MM.1S (cell line): ENCODE measurements at regions not wholly inside any gene's neighbourhood (a gene's known extent, or its start where the extent isn't known, plus 50 kb on each side); places are given as distances from the start of the nearest gene placed in this dataset.

Experiments used
- DNase-seq: peaks from one replicate; pipeline ENCODE4 v3.0.0-alpha.2; 2015
- H2AFZ ChIP-seq: fragments of 300-600 bp; sonication (generic); 2 replicates; pipeline ENCODE4 v1.6.0; 2016; ENCODE audit warnings: antibody characterized with exemption, low read length
- H3F3A ChIP-seq: fragments of 300-600 bp; sonication (generic); 2 replicates; pipeline ENCODE4 v1.6.1; 2016; ENCODE audit warnings: mild to moderate bottlenecking, antibody characterized with exemption, low read length, moderate library complexity, mixed read lengths; ENCODE audit not compliant: insufficient read depth
- H3K27ac ChIP-seq: fragments of 300-600 bp; sonication (generic); 2 replicates; pipeline ENCODE4 v1.5.1; 2016; ENCODE audit warnings: mild to moderate bottlenecking, low read length
- H3K27me3 ChIP-seq: fragments of 300-600 bp; sonication (generic); replicated peaks from 2 replicates; pipeline ENCODE4 v1.6.0; 2016; ENCODE audit warnings: low read length; ENCODE audit not compliant: insufficient read depth
- H3K36me3 ChIP-seq: fragments of 300-600 bp; sonication (generic); replicated peaks from 2 replicates; pipeline ENCODE4 v1.6.1; 2016; ENCODE audit warnings: mild to moderate bottlenecking, low read length, mixed read lengths; ENCODE audit not compliant: insufficient read depth
- H3K4me1 ChIP-seq: fragments of 300-600 bp; sonication (generic); 2 replicates; pipeline ENCODE4 v1.6.1; 2016; ENCODE audit warnings: low read length, mixed read lengths
- H3K4me2 ChIP-seq: fragments of 300-600 bp; sonication (generic); 2 replicates; pipeline ENCODE4 v1.6.0; 2016; ENCODE audit warnings: low read depth, low read length
- H3K4me3 ChIP-seq: fragments of 300-600 bp; sonication (generic); 2 replicates; pipeline ENCODE4 v1.5.1; 2016; ENCODE audit warnings: low read length, mixed read lengths
- H3K79me2 ChIP-seq: fragments of 300-600 bp; sonication (generic); 2 replicates; pipeline ENCODE4 v1.6.1; 2016; ENCODE audit warnings: mixed run types, low read length, mixed read lengths
- H3K9ac ChIP-seq: fragments of 300-600 bp; sonication (generic); 2 replicates; pipeline ENCODE4 v1.6.1; 2016; ENCODE audit warnings: low read length, mixed read lengths
- H3K9me2 ChIP-seq: fragments of 300-600 bp; sonication (generic); replicated peaks from 2 replicates; pipeline ENCODE4 v1.6.1; 2016; ENCODE audit warnings: mild to moderate bottlenecking, low read length, mixed read lengths; ENCODE audit not compliant: insufficient read depth
- H3K9me3 ChIP-seq: fragments of 300-600 bp; sonication (generic); replicated peaks from 2 replicates; pipeline ENCODE4 v1.6.1; 2016; ENCODE audit warnings: mild to moderate bottlenecking, low read length, mixed read lengths; ENCODE audit not compliant: insufficient read depth
- H4K20me1 ChIP-seq: fragments of 300-600 bp; sonication (generic); 2 replicates; pipeline ENCODE4 v1.6.1; 2016; ENCODE audit warnings: mild to moderate bottlenecking, low read length, moderate library complexity, mixed read lengths; ENCODE audit not compliant: insufficient read depth
- EZH2 ChIP-seq: fragments of 300-600 bp; sonication (generic); optimal IDR thresholded peaks from 2 replicates; pipeline ENCODE3; 2017; ENCODE audit warnings: low read depth, mild to moderate bottlenecking, antibody characterized with exemption, low read length, mixed read lengths
- EZH2phosphoT487 ChIP-seq: fragments of 300-600 bp; sonication (generic); IDR thresholded peaks from 2 replicates; pipeline ENCODE4 v1.6.1; 2018; ENCODE audit warnings: antibody characterized with exemption, low read length
- TF ChIP-seq, protein P1 (sequence below): fragments of 300-600 bp; sonication (generic); IDR thresholded peaks from 2 replicates; pipeline ENCODE4 v1.5.1; 2016; ENCODE audit warnings: antibody characterized with exemption, low read length, mixed read lengths

DNA sequence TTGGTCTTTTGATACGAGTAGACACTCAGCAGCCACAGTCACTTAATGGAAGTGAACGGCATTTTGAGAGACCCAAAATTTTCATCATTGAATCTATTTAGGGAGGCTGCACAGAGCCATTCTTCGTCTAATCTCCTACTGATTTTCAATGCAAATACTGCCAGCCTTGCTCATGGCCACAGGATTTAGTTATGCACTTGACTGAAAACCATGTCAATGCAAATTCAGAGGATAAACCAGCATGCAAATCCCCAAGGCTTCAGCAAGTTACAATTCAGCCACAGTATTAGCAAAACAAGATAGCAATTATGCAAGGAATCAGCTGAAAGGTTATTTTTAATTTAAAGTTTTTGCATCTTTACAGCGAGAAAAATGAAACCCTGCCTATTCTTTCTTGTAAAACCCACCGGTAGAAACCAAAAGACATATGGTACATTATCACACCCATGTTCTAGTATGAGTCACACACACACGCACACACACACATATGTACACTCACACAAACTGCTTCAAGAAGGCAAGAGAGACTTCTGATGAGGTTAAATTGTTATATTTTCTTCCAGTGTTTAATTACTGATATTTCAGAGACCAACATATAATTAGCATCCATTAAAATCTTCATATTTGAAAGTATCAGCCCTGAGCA, 985.3 kb upstream of the FLRT2 start:
- no peaks in the 10 kb centered on the region for H3K36me3 ChIP-seq
- H2AFZ ChIP-seq, result no peak overlapping the region
- H3K4me2 ChIP-seq, result no peak overlapping the region
- no peaks in the 10 kb centered on the region for H3F3A ChIP-seq
- H3K9me2 ChIP-seq, result no peaks in the 10 kb centered on the region
- H3K27ac ChIP-seq, result no peak overlapping the region
- H3K9ac ChIP-seq, result no peak overlapping the region
- DNase-seq, result no peak
- no peaks in the 10 kb centered on the region for H3K27me3 ChIP-seq
- H3K79me2 ChIP-seq, result no peaks in the 10 kb centered on the region
- no peak for TF ChIP-seq EZH2
- no peaks in the 10 kb centered on the region for H4K20me1 ChIP-seq
- H3K4me3 ChIP-seq, result no peak overlapping the region
- no peaks in the 10 kb centered on the region for H3K4me1 ChIP-seq
- no peaks in the 10 kb centered on the region for H3K9me3 ChIP-seq

DNA sequence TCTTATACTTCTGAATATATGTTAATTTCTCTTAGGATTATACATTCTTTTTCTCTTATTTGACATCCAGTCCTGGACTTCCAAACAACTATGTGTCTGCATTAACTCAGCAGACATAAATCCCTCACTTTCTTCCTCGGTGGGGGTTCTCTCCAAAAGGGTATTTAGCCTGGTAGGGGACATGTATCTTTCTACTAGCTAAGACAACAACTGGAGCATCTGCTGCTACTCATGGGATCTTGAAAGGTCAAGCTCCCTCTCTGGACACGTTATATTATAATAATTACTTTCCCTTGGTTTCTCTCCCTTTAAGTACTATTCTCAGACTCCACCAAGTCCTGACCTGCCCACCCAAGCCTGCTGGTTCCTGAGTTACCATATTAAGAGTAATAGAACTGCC, 983.7 kb upstream of the FLRT2 start:
- H3K9ac ChIP-seq, result no peak overlapping the region
- H3K27ac ChIP-seq, result no peak overlapping the region
- H3K27me3 ChIP-seq, result no peaks in the 10 kb centered on the region
- no peaks in the 10 kb centered on the region for H3K79me2 ChIP-seq
- no peaks in the 10 kb centered on the region for H4K20me1 ChIP-seq
- no peak overlapping the region for H3K4me2 ChIP-seq
- TF ChIP-seq EZH2phosphoT487, result no peak
- TF ChIP-seq, protein P1, sequence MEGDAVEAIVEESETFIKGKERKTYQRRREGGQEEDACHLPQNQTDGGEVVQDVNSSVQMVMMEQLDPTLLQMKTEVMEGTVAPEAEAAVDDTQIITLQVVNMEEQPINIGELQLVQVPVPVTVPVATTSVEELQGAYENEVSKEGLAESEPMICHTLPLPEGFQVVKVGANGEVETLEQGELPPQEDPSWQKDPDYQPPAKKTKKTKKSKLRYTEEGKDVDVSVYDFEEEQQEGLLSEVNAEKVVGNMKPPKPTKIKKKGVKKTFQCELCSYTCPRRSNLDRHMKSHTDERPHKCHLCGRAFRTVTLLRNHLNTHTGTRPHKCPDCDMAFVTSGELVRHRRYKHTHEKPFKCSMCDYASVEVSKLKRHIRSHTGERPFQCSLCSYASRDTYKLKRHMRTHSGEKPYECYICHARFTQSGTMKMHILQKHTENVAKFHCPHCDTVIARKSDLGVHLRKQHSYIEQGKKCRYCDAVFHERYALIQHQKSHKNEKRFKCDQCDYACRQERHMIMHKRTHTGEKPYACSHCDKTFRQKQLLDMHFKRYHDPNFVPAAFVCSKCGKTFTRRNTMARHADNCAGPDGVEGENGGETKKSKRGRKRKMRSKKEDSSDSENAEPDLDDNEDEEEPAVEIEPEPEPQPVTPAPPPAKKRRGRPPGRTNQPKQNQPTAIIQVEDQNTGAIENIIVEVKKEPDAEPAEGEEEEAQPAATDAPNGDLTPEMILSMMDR, result no peak
- TF ChIP-seq EZH2, result no peak
- H2AFZ ChIP-seq, result no peak overlapping the region
- no peaks in the 10 kb centered on the region for H3K9me3 ChIP-seq
- DNase-seq, result no peak
- H3K36me3 ChIP-seq, result no peaks in the 10 kb centered on the region
- no peaks in the 10 kb centered on the region for H3F3A ChIP-seq
- H3K4me3 ChIP-seq, result no peak overlapping the region
- no peaks in the 10 kb centered on the region for H3K4me1 ChIP-seq
- no peaks in the 10 kb centered on the region for H3K9me2 ChIP-seq

DNA sequence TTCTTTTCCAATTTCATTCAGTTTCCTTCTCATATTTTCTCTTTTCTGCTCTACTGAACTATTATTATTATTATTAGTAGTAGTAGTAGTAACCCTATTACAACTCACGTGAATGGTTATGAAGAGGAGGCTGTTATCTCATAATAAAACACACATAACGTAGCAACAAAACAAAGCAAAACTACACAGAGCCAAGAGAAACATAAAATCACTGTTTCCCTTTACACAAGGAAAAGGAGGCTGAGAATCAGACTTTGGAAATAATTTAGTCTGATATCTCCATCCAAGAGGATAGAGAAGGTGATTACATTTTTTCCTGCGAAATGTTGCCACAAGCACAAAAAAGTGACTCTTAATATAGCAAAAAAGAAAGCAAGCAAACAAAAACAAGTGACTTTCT, 975.8 kb upstream of the FLRT2 start:
- Histone ChIP-seq H3K9me3 (no peaks in the 10 kb centered on the region), H3K36me3 (no peaks in the 10 kb centered on the region), H3K9ac (no peak overlapping the region), H2AFZ (no peak overlapping the region), H3K79me2 (no peaks in the 10 kb centered on the region), H3K27me3 (no peaks in the 10 kb centered on the region), H3K4me3 (no peak overlapping the region), H3K27ac (no peak overlapping the region), H3F3A (no peaks in the 10 kb centered on the region), H3K4me2 (no peak overlapping the region), H4K20me1 (no peaks in the 10 kb centered on the region), H3K4me1 (no peaks in the 10 kb centered on the region), H3K9me2 (no peaks in the 10 kb centered on the region)
- no peak for DNase-seq
- TF ChIP-seq EZH2 (no peak), EZH2phosphoT487 (no peak)
- TF ChIP-seq, protein P1, result no peak

DNA sequence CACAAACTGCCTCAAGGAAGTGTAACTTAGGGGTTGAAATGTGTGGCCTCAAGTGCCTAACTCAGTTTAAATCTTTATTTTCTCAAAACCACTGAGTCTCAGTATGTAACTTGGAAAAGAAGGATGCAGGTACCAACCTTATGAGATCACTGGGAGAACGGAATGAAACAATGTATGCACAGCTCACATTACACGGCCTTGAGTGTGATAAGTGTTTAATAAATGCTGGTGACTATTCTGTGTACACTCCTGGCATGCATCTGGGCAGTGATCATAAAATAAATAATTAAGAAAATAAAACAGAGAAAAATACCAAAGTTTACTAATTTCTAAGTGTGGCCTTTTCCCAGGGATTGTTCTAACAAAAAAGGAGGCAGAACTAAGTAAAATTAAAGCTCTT, 974.5 kb upstream of the FLRT2 start:
- H3K27me3 ChIP-seq, result no peaks in the 10 kb centered on the region
- no peaks in the 10 kb centered on the region for H3K9me3 ChIP-seq
- DNase-seq, result no peak
- H3K4me1 ChIP-seq, result no peaks in the 10 kb centered on the region
- no peaks in the 10 kb centered on the region for H3K36me3 ChIP-seq
- H3K4me2 ChIP-seq, result no peak overlapping the region
- no peaks in the 10 kb centered on the region for H3K9me2 ChIP-seq
- no peak overlapping the region for H3K9ac ChIP-seq
- H4K20me1 ChIP-seq, result no peaks in the 10 kb centered on the region
- TF ChIP-seq, protein P1, result no peak
- TF ChIP-seq EZH2 (no peak), EZH2phosphoT487 (no peak)
- H3K4me3 ChIP-seq, result no peak overlapping the region
- no peak overlapping the region for H2AFZ ChIP-seq
- no peaks in the 10 kb centered on the region for H3F3A ChIP-seq
- H3K79me2 ChIP-seq, result no peaks in the 10 kb centered on the region
- H3K27ac ChIP-seq, result no peak overlapping the region
